ENCODE measurements at regions not wholly inside any gene's neighbourhood (a gene's known extent, or its start where the extent isn't known, plus 50 kb on each side); places are given as distances from the start of the nearest gene placed in this dataset.

DNA sequence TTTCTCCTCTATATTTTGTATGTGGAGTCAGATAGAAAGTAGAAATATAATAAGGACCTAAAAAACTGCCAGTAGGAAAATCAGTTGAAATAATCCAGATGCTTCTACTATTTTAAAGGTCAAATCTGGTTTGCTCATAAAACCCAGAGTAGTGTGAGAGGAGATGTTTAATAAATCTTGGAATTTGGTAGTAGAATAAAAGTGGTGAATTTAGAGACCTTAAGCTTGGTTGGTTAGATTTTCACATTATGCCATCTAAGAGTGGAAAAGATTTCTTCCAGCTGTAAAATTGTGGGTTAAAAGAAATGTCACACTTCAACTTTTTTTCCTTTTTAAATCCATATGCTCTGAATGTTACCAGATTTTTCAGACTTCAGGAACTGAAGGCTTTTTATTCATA, 266.4 kb upstream of the GOLIM4 start:
- Histone ChIP-seq H3K27me3 (ENCODE audit: control insufficient read depth, insufficient read depth, low read length) (no peaks in the 10 kb centered on the region), H3K36me3 (replicated peaks; ENCODE audit: control insufficient read depth, insufficient read depth, low read length) (no peaks in the 10 kb centered on the region), H3K4me3 (ENCODE audit: insufficient read depth, low read depth, low read length) (no peak overlapping the region)
- DNase-seq: no peak

DNA sequence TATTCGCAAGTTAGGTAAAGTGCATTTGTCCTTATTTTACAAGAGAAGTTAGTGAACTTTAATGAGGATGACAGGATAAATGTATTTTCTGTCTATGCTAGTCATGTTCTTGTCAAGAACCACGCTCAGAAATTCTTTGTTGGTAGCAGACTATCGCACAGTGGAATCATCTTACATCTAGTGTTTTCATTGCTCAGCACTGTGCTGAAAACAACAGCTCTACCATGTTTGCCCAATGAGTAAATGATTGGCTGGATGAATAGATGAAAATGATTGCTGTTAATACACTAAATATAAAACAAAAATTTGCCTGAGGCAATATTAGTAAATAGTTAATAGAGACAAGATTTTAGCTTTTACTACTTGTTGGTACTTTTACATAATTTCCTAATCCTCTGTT, 265.3 kb upstream of the GOLIM4 start:
- no peak for DNase-seq
- Histone ChIP-seq H3K4me3 (ENCODE audit: insufficient read depth, low read depth, low read length) (no peak overlapping the region), H3K36me3 (replicated peaks; ENCODE audit: control insufficient read depth, insufficient read depth, low read length) (no peaks in the 10 kb centered on the region), H3K27me3 (ENCODE audit: control insufficient read depth, insufficient read depth, low read length) (no peaks in the 10 kb centered on the region)

DNA sequence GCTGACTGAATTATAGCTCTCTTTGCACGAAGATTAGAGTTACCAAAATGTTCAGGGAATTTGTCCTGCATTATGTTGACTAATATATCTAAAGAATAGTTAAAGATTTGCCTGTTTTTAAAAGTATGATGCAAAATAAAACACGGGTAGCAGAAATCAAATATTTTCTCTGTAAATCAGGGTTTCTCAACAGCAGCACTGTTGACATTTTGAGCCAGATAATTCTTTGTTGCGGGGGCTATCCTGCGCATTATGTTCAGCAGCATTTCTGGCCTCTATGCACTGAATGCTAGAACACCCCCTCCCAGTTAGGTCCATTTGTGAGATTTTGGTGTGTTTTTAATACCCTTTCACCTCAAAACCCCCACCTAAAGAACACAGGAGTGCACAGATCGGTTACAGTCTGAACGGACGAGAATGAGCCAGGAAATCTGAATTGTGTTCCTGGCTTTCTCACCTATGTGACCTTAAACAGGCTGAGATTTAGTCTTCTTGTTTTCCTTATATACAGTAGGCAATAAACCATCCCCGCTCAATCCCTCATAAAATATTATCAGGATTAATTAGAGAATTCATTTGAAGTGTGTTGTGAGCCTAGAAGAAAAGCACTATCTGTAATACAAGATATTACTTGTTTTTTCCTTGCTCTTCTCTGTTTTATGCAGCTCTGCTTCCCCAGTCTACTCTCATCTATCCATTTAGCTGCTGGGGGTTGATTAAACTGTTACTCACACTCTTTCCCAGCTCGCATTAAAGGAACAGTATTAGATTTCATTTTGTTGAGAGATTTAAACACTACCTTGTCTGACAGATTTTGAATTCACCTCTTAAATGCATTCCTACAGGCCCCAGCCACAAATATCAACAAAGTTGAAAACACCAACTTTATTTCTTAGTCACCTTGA, 247.5 kb upstream of the GOLIM4 start:
- H3K36me3 ChIP-seq (replicated peaks; ENCODE audit: control insufficient read depth, insufficient read depth, low read length): no peaks in the 10 kb centered on the region
- no peak for DNase-seq
- no peaks in the 10 kb centered on the region for H3K27me3 ChIP-seq (ENCODE audit: control insufficient read depth, insufficient read depth, low read length)
- H3K4me3 ChIP-seq (ENCODE audit: insufficient read depth, low read depth, low read length): no peak overlapping the region

DNA sequence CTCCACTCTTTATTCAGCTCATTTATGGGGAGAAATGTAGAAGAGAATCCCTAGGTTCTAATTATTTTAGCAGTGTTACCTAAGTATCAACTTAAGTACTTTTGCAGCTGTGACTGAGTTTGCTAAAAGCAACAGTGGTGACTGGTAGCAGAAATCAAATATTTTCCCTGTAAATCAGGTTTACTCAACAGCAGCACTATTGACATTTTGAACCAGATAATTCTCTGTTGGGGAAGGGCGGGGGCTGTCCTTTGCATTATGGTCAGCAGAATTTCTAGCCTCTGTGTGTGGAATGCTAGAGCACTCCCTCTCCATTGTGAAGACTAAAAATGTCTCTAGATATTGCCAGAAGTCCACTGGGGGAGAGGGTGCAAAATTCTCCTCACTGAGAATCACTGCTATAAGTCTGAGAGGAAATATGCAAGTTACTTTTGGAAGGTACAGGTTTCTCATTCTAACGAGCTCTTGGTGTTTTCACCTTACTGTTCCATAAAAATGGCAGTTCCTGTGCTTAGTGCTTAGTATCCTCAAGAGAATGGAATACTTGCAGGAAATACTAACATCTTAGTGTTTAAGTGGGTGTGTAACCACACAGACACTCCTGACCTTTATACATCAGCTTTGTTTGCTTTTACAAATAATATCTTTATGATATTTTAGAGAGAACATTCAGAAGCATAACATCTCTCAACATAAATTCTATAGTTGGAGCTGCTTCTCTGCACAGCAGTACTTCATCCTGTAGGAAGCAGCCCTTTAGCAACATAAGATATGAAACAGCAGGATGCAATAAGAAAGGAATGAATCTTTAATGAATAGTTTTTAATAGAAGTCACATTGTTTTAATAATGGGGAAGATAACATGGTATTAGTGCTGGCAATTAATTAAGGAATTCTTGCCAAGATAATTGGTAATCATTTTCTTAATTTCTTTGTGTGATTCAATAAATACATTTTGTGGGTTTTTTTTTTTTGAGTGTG, 246.5 kb upstream of the GOLIM4 start:
- Histone ChIP-seq H3K36me3 (replicated peaks; ENCODE audit: control insufficient read depth, insufficient read depth, low read length) (no peaks in the 10 kb centered on the region), H3K4me3 (ENCODE audit: insufficient read depth, low read depth, low read length) (no peak overlapping the region), H3K27me3 (ENCODE audit: control insufficient read depth, insufficient read depth, low read length) (no peaks in the 10 kb centered on the region)
- no peak for DNase-seq

DNA sequence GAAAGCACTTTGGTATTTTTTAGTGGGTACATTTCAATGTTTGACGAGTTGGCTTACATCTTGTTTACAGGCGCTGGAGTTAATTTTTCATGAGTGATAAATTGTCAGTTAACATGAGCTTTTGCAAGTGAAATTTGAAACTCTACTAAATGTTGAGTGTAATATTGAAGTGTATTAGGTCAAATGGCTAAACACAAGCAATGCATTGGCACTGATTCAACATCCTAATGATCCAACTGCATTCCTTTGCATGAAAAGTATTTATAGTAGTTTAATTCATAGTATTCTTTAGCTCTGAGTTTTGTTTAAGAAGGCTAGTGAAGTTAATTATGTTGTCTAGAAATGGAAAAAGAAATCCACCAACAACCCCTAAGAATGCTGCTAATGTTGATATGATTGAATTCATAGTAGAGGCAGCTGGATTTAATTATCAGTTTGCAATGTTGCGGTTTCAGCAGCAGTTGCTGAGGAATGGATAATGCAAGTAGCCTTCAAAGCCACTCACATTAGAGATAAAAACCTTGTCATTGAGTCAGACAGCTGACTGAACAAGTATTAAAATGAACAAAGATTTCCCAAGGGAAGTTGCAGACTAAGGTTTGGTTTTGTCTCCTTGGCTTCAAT, 245.6 kb upstream of the GOLIM4 start:
- Histone ChIP-seq H3K4me3 (ENCODE audit: insufficient read depth, low read depth, low read length) (no peak overlapping the region), H3K27me3 (ENCODE audit: control insufficient read depth, insufficient read depth, low read length) (no peaks in the 10 kb centered on the region), H3K36me3 (replicated peaks; ENCODE audit: control insufficient read depth, insufficient read depth, low read length) (no peaks in the 10 kb centered on the region)
- DNase-seq: no peak

DNA sequence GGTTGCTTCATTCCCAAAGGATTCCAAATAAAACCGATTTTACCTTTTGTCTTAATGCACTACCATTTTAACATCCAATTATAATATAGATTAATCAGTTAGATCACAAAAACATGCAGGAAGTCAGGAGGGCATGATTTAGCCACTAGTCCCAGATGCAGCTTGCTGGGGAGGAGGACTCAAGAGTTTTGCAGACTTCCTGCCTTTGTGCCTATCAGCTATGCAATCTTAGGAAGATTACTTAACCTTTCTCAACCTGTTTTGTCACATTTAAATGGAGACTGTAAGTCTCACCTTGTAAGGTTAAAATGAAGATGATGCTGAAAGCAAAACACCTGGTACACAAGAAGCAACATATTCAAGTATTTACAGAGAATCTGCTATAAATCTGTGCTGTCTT, 242.4 kb upstream of the GOLIM4 start:
- Histone ChIP-seq H3K27me3 (ENCODE audit: control insufficient read depth, insufficient read depth, low read length) (no peaks in the 10 kb centered on the region), H3K36me3 (replicated peaks; ENCODE audit: control insufficient read depth, insufficient read depth, low read length) (no peaks in the 10 kb centered on the region), H3K4me3 (ENCODE audit: insufficient read depth, low read depth, low read length) (no peak overlapping the region)
- DNase-seq: no peak

DNA sequence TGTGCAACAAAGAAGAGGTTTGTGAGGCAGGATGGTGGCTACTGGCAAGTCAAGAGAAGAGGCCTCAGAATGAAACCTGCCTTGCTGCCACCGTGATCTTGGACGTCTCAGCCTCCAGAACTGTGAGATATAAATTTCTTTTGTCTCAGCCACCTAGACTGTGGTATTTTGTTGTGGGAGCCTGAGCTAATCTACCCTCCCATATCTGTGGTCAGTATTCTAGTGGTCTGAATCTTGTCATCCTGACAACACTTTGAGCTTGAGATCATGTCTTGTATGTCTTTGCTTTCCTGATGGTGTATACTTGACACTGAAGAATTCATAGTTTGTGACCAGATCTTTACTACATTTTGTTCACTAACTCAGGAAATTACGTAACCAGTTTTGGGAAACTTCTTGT, 240.6 kb upstream of the GOLIM4 start:
- H3K36me3 ChIP-seq (replicated peaks; ENCODE audit: control insufficient read depth, insufficient read depth, low read length): no peaks in the 10 kb centered on the region
- H3K27me3 ChIP-seq (ENCODE audit: control insufficient read depth, insufficient read depth, low read length): no peaks in the 10 kb centered on the region
- no peak overlapping the region for H3K4me3 ChIP-seq (ENCODE audit: insufficient read depth, low read depth, low read length)
- DNase-seq: no peak

DNA sequence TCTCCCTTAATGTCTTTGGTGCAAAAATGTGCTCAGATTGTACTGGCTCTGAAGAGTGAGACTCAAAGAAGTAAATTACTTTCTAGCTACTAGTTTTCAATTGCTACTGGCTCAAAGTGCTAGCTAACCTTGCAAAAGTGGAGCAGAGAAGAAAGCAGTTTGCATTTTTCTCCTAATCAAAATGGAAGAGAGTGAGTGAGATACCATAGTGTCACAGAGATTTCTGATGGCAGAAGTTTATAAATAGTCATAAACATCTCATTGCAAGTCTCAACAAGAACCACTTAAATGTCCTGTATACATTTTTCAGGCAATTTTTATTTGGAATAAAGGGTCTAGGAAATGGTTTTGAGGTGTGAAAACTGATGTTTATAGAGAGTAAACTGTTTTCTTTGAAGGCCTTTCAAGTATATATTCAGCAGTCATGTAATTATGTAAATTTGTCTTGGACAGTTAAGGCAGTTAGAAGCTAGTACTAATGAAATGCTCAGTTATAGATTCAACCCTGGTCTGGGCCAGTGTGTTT, 237.7 kb upstream of the GOLIM4 start:
- DNase-seq: no peak
- Histone ChIP-seq H3K4me3 (ENCODE audit: insufficient read depth, low read depth, low read length) (no peak overlapping the region), H3K36me3 (replicated peaks; ENCODE audit: control insufficient read depth, insufficient read depth, low read length) (no peaks in the 10 kb centered on the region), H3K27me3 (ENCODE audit: control insufficient read depth, insufficient read depth, low read length) (no peaks in the 10 kb centered on the region)

DNA sequence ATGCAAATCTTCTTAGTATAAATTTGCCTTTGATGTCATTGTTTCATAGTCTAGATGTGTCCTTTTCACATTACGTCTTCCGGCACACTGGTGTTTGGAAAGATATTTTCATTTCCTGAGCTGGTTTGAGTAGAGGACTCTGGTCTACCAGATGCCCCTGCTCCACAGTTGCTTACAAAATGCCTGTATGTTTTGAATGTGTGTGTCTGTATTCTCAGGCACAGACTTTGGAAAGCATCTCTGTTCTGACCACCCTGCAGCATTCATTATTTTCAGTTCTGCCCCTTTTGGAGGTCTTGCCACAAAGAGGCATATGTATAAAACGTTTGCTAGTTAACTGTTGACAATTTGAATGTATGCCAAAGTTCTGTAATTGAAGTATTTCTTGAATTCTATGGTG, 236.0 kb upstream of the GOLIM4 start:
- H3K36me3 ChIP-seq (replicated peaks; ENCODE audit: control insufficient read depth, insufficient read depth, low read length): no peaks in the 10 kb centered on the region
- no peaks in the 10 kb centered on the region for H3K27me3 ChIP-seq (ENCODE audit: control insufficient read depth, insufficient read depth, low read length)
- DNase-seq: no peak
- H3K4me3 ChIP-seq (ENCODE audit: insufficient read depth, low read depth, low read length): no peak overlapping the region

DNA sequence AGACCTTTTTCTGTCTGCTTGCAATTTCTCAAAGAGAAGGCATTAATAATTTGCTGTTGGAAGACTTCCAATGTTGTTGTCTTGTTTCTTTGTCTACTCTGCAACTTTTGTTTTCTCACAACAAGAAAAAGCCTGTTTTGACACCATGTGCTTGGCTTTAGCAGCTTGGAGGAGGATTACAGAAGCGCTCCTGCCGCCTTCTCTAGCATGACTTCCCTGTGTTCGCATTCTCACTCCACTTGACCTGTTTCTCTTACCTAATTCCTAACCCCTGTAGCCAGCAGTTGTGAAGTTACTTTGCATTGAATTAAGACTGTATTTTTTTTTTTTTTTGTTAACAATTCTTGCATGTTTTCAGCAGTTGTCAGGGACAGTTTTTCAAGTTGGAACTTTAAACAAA, 235.3 kb upstream of the GOLIM4 start:
- Histone ChIP-seq H3K27me3 (ENCODE audit: control insufficient read depth, insufficient read depth, low read length) (no peaks in the 10 kb centered on the region), H3K36me3 (replicated peaks; ENCODE audit: control insufficient read depth, insufficient read depth, low read length) (no peaks in the 10 kb centered on the region), H3K4me3 (ENCODE audit: insufficient read depth, low read depth, low read length) (no peak overlapping the region)
- DNase-seq: no peak

DNA sequence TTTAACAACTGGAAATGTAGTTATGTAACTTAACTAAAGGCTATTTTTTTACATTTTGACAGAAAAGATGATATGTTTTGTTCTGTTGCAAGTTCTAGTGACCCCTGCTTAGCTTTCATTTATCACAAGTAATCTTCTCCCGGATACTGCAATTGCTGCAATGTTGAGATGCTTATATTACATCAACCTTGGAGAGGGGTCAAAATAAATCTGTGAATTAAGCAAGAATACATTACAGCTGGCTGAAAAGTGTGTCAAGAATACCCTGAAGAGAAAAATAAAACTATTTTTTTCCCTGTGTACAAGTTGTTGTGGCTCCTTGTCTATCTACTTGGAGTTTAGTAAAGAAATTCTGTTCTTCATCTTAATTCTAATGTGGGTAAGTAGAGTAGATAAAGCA, 232.1 kb upstream of the GOLIM4 start:
- H3K4me3 ChIP-seq (ENCODE audit: insufficient read depth, low read depth, low read length): no peak overlapping the region
- H3K36me3 ChIP-seq (replicated peaks; ENCODE audit: control insufficient read depth, insufficient read depth, low read length): no peaks in the 10 kb centered on the region
- DNase-seq: no peak
- no peaks in the 10 kb centered on the region for H3K27me3 ChIP-seq (ENCODE audit: control insufficient read depth, insufficient read depth, low read length)

DNA sequence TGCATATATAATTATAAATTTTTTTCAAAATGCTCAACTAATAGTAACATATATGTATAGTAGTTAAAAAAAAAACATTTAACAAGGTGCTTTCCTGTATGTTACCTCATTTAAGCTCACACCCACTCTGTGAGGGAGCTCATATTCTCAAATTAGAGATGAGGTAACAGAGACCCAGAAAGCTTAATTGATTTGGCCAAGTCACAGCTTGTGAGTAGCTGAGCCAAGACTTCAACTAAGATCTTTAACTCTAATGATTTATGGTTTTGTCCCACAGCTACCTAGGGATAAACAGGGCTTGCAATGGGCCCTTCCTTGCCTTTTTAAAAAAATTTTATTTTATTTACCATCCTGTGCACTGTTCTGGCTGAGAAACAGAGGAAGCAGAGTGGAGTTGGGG, 230.0 kb upstream of the GOLIM4 start:
- no peak overlapping the region for H3K4me3 ChIP-seq (ENCODE audit: insufficient read depth, low read depth, low read length)
- H3K36me3 ChIP-seq (replicated peaks; ENCODE audit: control insufficient read depth, insufficient read depth, low read length): no peaks in the 10 kb centered on the region
- no peaks in the 10 kb centered on the region for H3K27me3 ChIP-seq (ENCODE audit: control insufficient read depth, insufficient read depth, low read length)
- no peak for DNase-seq

DNA sequence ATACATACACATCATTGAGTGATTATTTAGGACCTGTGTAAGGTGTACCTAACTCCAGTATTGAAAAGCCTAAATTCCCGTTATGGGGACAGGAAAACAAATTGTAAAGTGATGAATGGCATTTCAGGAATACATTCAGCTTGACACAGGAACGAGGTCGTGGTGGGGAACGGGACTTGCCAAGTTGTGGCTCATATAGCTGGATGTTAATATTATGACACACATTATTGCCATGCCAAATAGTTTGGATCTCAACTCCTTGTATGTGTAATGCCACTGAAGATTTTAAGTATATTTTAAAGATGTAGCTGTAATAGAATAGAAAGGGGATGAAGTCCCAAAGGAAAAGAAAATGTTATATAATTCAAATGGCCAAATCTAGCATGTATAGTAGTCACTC, 227.2 kb upstream of the GOLIM4 start:
- no peak for DNase-seq
- Histone ChIP-seq H3K27me3 (ENCODE audit: control insufficient read depth, insufficient read depth, low read length) (no peaks in the 10 kb centered on the region), H3K36me3 (replicated peaks; ENCODE audit: control insufficient read depth, insufficient read depth, low read length) (no peaks in the 10 kb centered on the region), H3K4me3 (ENCODE audit: insufficient read depth, low read depth, low read length) (no peak overlapping the region)

DNA sequence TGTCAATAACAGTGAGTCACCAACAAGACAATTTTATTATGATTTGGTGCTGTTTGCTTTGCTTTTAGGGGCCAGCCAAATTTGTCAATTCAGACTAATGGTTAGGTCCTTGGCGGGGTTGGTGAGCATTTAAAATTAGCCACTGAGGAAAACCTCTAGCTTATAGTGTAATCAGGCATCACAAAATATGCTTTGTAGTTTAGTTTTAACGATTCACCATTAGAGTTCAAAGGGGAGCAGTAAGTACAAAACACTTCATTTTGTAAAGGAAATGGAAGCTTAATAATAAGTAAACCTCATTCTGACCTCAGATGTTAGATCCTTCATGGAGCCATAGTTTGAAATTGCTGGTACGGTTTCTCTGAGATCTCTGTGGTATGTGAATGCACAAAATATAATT, 218.4 kb upstream of the GOLIM4 start:
- H3K27me3 ChIP-seq (ENCODE audit: control insufficient read depth, insufficient read depth, low read length): no peaks in the 10 kb centered on the region
- no peak for DNase-seq
- H3K4me3 ChIP-seq (ENCODE audit: insufficient read depth, low read depth, low read length): no peak overlapping the region
- H3K36me3 ChIP-seq (replicated peaks; ENCODE audit: control insufficient read depth, insufficient read depth, low read length): no peaks in the 10 kb centered on the region
